ENCODE measurements at regions not wholly inside any gene's neighbourhood (a gene's known extent, or its start where the extent isn't known, plus 50 kb on each side); places are given as distances from the start of the nearest gene placed in this dataset.

DNA sequence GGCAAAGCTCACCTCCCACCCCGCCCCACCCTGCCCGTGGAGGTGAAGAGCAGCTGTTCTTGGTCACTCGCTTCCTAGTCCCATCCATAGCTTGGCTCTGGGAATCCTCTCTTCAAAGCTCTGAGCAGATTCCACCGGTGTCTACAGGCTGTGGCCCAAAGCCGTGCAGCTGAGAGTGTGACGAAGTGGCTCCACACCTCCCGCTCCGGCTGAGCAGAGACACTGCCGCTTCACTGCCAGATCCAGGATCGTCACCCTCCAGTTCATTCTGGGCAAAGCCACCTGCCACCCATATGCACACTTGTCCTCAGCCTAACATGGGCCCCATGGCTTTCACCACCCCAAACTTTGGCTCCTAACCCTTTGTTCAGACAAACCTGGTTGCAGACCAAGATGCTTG is 532.9 kb upstream of the B3GAT1 start:
- no peaks in the 10 kb centered on the region for H3K79me1 ChIP-seq (ENCODE audit: low read depth, low read length)
- H3K4me3 ChIP-seq (ENCODE audit: extremely low read depth in 1 of 4, insufficient read depth in 2 of 4, low read depth in 3 of 4, low read length in 4 of 4) = no peak overlapping the region
- peaks cover 2 to 14% (median 6%) of the 10 kb centered on the region in 4 experiments; a peak in 6 of 7 replicates for H3K4me1 ChIP-seq (replicated peaks in 1 of 4; ENCODE audit: control insufficient read depth in 3 of 4, insufficient read depth in 4 of 4, low read length in 3 of 4)
- H3K23ac ChIP-seq (ENCODE audit: insufficient read length) = no peak overlapping the region
- H2BK120ac ChIP-seq (replicated peaks; ENCODE audit: low read depth, low read length) = no peak overlapping the region
- H3K23me2 ChIP-seq (ENCODE audit: low read depth, low read length) = no peaks in the 10 kb centered on the region
- H3K27me3 ChIP-seq (replicated peaks in 1 of 4; ENCODE audit: control insufficient read depth in 3 of 4, extremely low read depth in 1 of 4, insufficient read depth in 3 of 4, low read length in 3 of 4) = no peaks in the 10 kb centered on the region
- no peak overlapping the region for H2BK5ac ChIP-seq (ENCODE audit: low read depth, low read length)
- no peak for FAIRE-seq
- H2AK5ac ChIP-seq (ENCODE audit: low read depth, low read length) = no peak overlapping the region
- no peak overlapping the region for H2BK15ac ChIP-seq (ENCODE audit: low read length)
- H3K4ac ChIP-seq (replicated peaks; ENCODE audit: insufficient read length, low read depth, low read length) = no peak overlapping the region
- H4K8ac ChIP-seq (ENCODE audit: extremely low read depth, insufficient read depth, low read length) = no peak overlapping the region
- CTCF ChIA-PET (ENCODE audit: partially characterized antibody) = interaction anchor here (0.7 to 2.3 kb wide), 3 partner anchors 32 to 114 kb away, joined by 3 to 6 read pairs (median 3); no protein-coding TSS in a partner anchor
- no peak overlapping the region for H4K91ac ChIP-seq (replicated peaks; ENCODE audit: insufficient read length, low read length)
- no peaks in the 10 kb centered on the region for H4K20me1 ChIP-seq (replicated peaks in 1 of 2; ENCODE audit: control insufficient read depth in 1 of 2, insufficient read depth in 2 of 2, low read length in 2 of 2)
- POLR2A ChIA-PET (ENCODE audit: partially characterized antibody) = no interaction called here
- H3K18ac ChIP-seq (ENCODE audit: extremely low read depth, low read length) = no peak overlapping the region
- no peak overlapping the region for H3K56ac ChIP-seq (replicated peaks; ENCODE audit: insufficient read length, low read depth, low read length)
- no peak for DNase-seq (ENCODE audit: low read depth in 1 of 2, low spot score in 2 of 2)
- H2BK20ac ChIP-seq (ENCODE audit: low read length) = no peak overlapping the region
- H3K4me2 ChIP-seq (ENCODE audit: insufficient read depth in 1 of 2, low read depth in 2 of 2, low read length in 2 of 2) = no peak overlapping the region
- no peak overlapping the region for H4K5ac ChIP-seq (ENCODE audit: insufficient read length, low read depth, low read length)
- no peak overlapping the region for H3K14ac ChIP-seq (ENCODE audit: insufficient read length)
- no peak overlapping the region for H2BK12ac ChIP-seq (ENCODE audit: low read depth, low read length)
- no peaks in the 10 kb centered on the region for H3K79me2 ChIP-seq (ENCODE audit: control insufficient read depth in 1 of 2, insufficient read depth in 2 of 2, low read length in 2 of 2)
- H3K27ac ChIP-seq (ENCODE audit: low read depth, low read length) = no peak overlapping the region
- no peaks in the 10 kb centered on the region for H3K9me3 ChIP-seq (ENCODE audit: insufficient read depth in 2 of 2, low read depth in 1 of 2, low read length in 1 of 2)
- H3K36me3 ChIP-seq (ENCODE audit: control insufficient read depth in 2 of 4, insufficient read depth in 4 of 4, low read length in 3 of 4) = no peaks in the 10 kb centered on the region
- H2AFZ ChIP-seq (ENCODE audit: low read length) = no peak overlapping the region
- 89% methylated on average over 10 of the region's 10 CpGs; no CpG with 5 or more reads in 1 of the 2 experiments for WGBS, 2 experiments (ENCODE audit: extremely low coverage in 1 of 2, insufficient coverage in 1 of 2, insufficient read length in 1 of 2, insufficient replicate concordance in 2 of 2, low coverage in 1 of 2, low lambda C conversion rate in 2 of 2, missing lambda C conversion rate in 1 of 2)
- H3K9ac ChIP-seq (replicated peaks in 1 of 4; ENCODE audit: extremely low read depth in 1 of 4, low read depth in 3 of 4, low read length in 3 of 4) = no peak overlapping the region
- TF ChIP-seq ATF2 (IDR thresholded peaks at IDR 0.05; ENCODE audit: low read length) (no peak), YY1 (IDR thresholded peaks at IDR 0.05; ENCODE audit: low read depth, low read length) (no peak), NRF1 (IDR thresholded peaks at IDR 0.05; ENCODE audit: low read depth, low read length) (no peak), SAP30 (IDR thresholded peaks at IDR 0.05; ENCODE audit: insufficient read depth, insufficient replicate concordance, low read length) (no peak), RBBP5 (IDR thresholded peaks at IDR 0.05; ENCODE audit: borderline replicate concordance, low read depth, low read length) (no peak), BACH1 (IDR thresholded peaks at IDR 0.05; ENCODE audit: low read length) (no peak), SRF (IDR thresholded peaks at IDR 0.05; ENCODE audit: low read depth, low read length) (no peak), CBX8 (IDR thresholded peaks at IDR 0.05; ENCODE audit: borderline replicate concordance, low read depth, low read length) (no peak), BCL11A (IDR thresholded peaks at IDR 0.05; ENCODE audit: low read depth in 2 of 2, low read length in 2 of 2) (no peak), EP300 (IDR thresholded peaks at IDR 0.05; ENCODE audit: borderline replicate concordance in 1 of 2, low read depth in 2 of 2, low read length in 2 of 2) (no peak), EZH2 (IDR thresholded peaks at IDR 0.05; ENCODE audit: low read depth, low read length, severe bottlenecking) (no peak), TBP (IDR thresholded peaks at IDR 0.05; ENCODE audit: low read depth, low read length) (no peak), ZNF274 (IDR thresholded peaks at IDR 0.05; ENCODE audit: borderline replicate concordance, extremely low read depth, low read length) (no peak), CREB1 (IDR thresholded peaks at IDR 0.05) (no peak)
